Tibial nerve (tissue), 4 donors: ENCODE measurements at regions not wholly inside any gene's neighbourhood (a gene's known extent, or its start where the extent isn't known, plus 50 kb on each side); places are given as distances from the start of the nearest gene placed in this dataset.
A peak's percentile ranks its signal among the peaks of the same experiment; 100 is the strongest.

ENCODE experiments used
- DNase-seq, 2 donors: peaks; one replicate each; pipeline ENCODE4 v3.0.0-alpha.2; 2019; ENCODE audit warnings: low spot score in 2 of 2
- H3K27ac ChIP-seq, 4 donors: fragments of 200-600 bp; sonication (generic) in 3 of 4; one replicate each; pipeline ENCODE4 v1.5.1; 2017 to 2019; ENCODE audit warnings: mild to moderate bottlenecking in 1 of 4
- H3K27me3 ChIP-seq, 2 donors: fragments of 200-600 bp; sonication (generic) in 1 of 2; one replicate each; pipeline versions ENCODE4 v1.5.1 to v1.6.0; 2017 to 2019
- H3K36me3 ChIP-seq, 3 donors: fragments of 200-600 bp; sonication (generic); one replicate each; pipeline ENCODE4 v1.5.1; 2018 to 2019
- H3K4me1 ChIP-seq, 4 donors: fragments of 200-600 bp; sonication (generic) in 3 of 4; one replicate each; pipeline ENCODE4 v1.5.1; 2017 to 2019
- H3K4me3 ChIP-seq, 4 donors: fragments of 200-600 bp; sonication (generic) in 3 of 4; one replicate each; pipeline ENCODE4 v1.5.1; 2017 to 2019; ENCODE audit warnings: mild to moderate bottlenecking in 1 of 4, moderate library complexity in 1 of 4
- H3K9me3 ChIP-seq, 4 donors: fragments of 200-600 bp; sonication (generic) in 3 of 4; one replicate each; pipeline ENCODE4 v1.5.1; 2017 to 2019
- EP300 ChIP-seq, 2 donors: sonication (generic); formaldehyde crosslinking; IDR thresholded peaks; one replicate each; pipeline ENCODE4 v1.6.1; 2017; ENCODE audit warnings: antibody characterized with exemption in 2 of 2, mild to moderate bottlenecking in 1 of 2
- POLR2A ChIP-seq, 2 donors: fragments of 450-650 bp; IDR thresholded peaks; one replicate each; pipeline ENCODE4 v1.6.1; 2017; ENCODE audit warnings: antibody characterized with exemption in 2 of 2, mild to moderate bottlenecking in 2 of 2, moderate library complexity in 2 of 2
- WGBS, 2 donors: methylation state at CpG; one replicate each; pipeline ENCODE4 v1.1.5; 2018; 5-methylcytosine and 5-hydroxymethylcytosine counted together
- TF ChIP-seq, protein P1 (sequence below), 5 experiments: fragments of 200-600 bp in 3 of 5; fragments of 450-650 bp in 2 of 5; sonication (generic) in 3 of 5; IDR thresholded peaks; one replicate each; pipeline ENCODE4 v1.5.1; 2016 to 2019; ENCODE audit warnings: antibody characterized with exemption in 5 of 5, mild to moderate bottlenecking in 3 of 5, moderate library complexity in 2 of 5

DNA sequence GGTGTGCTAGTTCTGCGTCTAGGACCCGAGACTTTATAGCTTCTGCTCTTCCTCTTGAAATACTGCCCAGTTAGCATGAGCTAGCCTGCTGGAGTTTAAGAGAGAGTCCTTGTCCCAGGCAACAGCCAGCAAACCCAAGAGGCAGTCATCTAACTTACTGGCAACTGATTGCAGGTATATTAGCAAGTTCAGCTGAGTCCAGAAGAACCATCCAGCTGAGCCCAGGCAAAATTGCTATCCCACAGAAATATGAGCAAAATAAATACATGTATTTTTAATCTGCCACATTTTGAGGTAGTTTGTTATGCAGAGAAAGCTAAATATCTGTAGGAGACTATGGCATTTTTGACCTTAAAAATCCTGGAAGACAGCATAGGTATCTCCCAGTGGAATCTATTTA, 174.4 kb upstream of the CMC1 start:
- Histone ChIP-seq H3K27ac (no peak overlapping the region), H3K4me3 (no peak overlapping the region), H3K4me1 (no peaks in the 10 kb centered on the region), H3K36me3 (no peaks in the 10 kb centered on the region), H3K9me3 (peaks cover 0 to 22% (median 2%) of the 10 kb centered on the region in 4 donors), H3K27me3 (no peaks in the 10 kb centered on the region)
- no peak for DNase-seq
- TF ChIP-seq, protein P1, sequence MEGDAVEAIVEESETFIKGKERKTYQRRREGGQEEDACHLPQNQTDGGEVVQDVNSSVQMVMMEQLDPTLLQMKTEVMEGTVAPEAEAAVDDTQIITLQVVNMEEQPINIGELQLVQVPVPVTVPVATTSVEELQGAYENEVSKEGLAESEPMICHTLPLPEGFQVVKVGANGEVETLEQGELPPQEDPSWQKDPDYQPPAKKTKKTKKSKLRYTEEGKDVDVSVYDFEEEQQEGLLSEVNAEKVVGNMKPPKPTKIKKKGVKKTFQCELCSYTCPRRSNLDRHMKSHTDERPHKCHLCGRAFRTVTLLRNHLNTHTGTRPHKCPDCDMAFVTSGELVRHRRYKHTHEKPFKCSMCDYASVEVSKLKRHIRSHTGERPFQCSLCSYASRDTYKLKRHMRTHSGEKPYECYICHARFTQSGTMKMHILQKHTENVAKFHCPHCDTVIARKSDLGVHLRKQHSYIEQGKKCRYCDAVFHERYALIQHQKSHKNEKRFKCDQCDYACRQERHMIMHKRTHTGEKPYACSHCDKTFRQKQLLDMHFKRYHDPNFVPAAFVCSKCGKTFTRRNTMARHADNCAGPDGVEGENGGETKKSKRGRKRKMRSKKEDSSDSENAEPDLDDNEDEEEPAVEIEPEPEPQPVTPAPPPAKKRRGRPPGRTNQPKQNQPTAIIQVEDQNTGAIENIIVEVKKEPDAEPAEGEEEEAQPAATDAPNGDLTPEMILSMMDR (IDR thresholded peaks at IDR 0.05) = no peak
- TF ChIP-seq EP300 (IDR thresholded peaks at IDR 0.05) = no peak
- no peak for TF ChIP-seq POLR2A (IDR thresholded peaks at IDR 0.05)
- WGBS, 2 donors = 80 to 94% methylated on average over 2 of the region's 2 CpGs

DNA sequence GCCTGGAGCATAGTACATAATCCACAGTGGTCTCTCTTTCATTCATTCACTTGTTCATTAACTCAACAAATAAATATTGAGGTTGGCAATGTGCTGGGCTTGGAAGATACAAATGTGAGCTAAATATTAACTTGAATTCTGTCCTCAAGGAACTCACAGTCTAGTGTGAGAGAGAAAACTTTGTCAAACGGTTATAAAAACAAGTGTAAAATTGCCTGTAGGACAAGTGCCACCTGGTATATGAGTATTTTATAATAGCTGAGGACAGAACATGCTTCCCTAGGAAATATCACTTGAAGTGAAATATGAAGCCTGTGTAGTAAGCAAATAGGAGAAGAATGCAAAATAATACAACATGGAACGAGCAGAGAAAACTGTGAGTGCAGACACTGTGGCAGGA, 173.1 kb upstream of the CMC1 start:
- WGBS, 2 donors = 62 to 63% methylated on average over 2 of the region's 2 CpGs
- no peaks in the 10 kb centered on the region for H3K36me3 ChIP-seq
- H3K27ac ChIP-seq = no peak overlapping the region
- no peaks in the 10 kb centered on the region for H3K27me3 ChIP-seq
- H3K4me3 ChIP-seq = no peak overlapping the region
- TF ChIP-seq POLR2A (IDR thresholded peaks at IDR 0.05) (no peak), EP300 (IDR thresholded peaks at IDR 0.05) (no peak)
- TF ChIP-seq, protein P1 (IDR thresholded peaks at IDR 0.05) = no peak
- DNase-seq = no peak
- peaks cover 0 to 22% (median 2%) of the 10 kb centered on the region in 4 donors for H3K9me3 ChIP-seq
- no peaks in the 10 kb centered on the region for H3K4me1 ChIP-seq

DNA sequence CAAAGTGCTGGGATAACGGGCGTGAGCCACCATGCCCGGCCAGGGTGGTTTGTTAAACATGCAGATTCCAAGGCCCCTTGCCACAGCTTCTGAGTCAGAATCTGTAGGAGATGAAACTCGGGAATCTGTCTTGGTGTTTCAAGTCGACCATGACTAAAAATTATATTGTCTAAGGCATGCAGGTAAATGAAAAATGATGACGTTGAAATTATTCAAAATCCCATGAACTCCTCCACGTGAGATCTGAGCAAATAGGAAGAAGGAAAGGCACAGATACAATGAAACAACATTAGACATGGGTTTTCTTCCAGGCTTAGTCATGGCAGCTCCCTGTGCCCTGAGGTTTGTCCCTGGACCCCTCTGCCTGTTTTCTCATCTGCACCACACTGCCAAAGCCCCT, 172.0 kb upstream of the CMC1 start:
- Histone ChIP-seq H3K4me3 (no peak overlapping the region), H3K27ac (no peak overlapping the region), H3K4me1 (no peaks in the 10 kb centered on the region), H3K27me3 (no peaks in the 10 kb centered on the region), H3K36me3 (no peaks in the 10 kb centered on the region), H3K9me3 (peaks cover 0 to 22% (median 2%) of the 10 kb centered on the region in 4 donors)
- 85 to 93% methylated on average over 7 of the region's 7 CpGs for WGBS, 2 donors
- no peak for DNase-seq
- TF ChIP-seq, protein P1 (IDR thresholded peaks at IDR 0.05) = no peak
- no peak for TF ChIP-seq EP300 (IDR thresholded peaks at IDR 0.05)
- TF ChIP-seq POLR2A (IDR thresholded peaks at IDR 0.05) = no peak

- no peak for DNase-seq
- Histone ChIP-seq H3K36me3 (no peaks in the 10 kb centered on the region), H3K4me3 (no peak overlapping the region), H3K27ac (no peak overlapping the region), H3K9me3 (no peaks in the 10 kb centered on the region), H3K4me1 (no peaks in the 10 kb centered on the region), H3K27me3 (no peaks in the 10 kb centered on the region)
- TF ChIP-seq POLR2A (IDR thresholded peaks at IDR 0.05) (no peak), EP300 (IDR thresholded peaks at IDR 0.05) (no peak)
- TF ChIP-seq, protein P1 (IDR thresholded peaks at IDR 0.05) = no peak
- WGBS, 2 donors = 91 to 100% methylated on average over 1 of the region's 1 CpG
These were observed 165.2 kb upstream of the CMC1 start for GRCh38 chr3:28076246-28076645.

DNA sequence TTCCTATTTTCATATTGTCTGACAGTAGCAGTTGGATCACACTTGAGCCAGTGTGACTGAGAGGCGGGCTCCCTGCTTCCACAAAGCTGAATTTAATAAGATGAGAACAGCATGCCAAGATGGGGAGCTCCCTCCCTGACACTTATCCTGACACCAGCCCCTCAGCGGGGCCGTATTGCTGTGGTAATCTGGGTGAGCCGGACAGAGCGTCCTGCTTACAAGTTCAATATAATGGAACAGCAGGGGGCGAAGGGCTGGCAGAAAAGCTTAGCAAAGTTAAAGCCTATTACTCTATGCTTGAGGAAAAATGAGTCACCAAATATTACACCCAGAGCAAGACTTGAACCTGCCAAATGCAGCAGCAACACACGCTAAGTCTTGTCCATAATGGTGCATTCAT, 163.8 kb upstream of the CMC1 start:
- Histone ChIP-seq H3K36me3 (no peaks in the 10 kb centered on the region), H3K27me3 (no peaks in the 10 kb centered on the region), H3K9me3 (no peaks in the 10 kb centered on the region), H3K27ac (no peak overlapping the region), H3K4me3 (no peak overlapping the region), H3K4me1 (no peaks in the 10 kb centered on the region)
- no peak for TF ChIP-seq EP300 (IDR thresholded peaks at IDR 0.05)
- no peak for TF ChIP-seq POLR2A (IDR thresholded peaks at IDR 0.05)
- TF ChIP-seq, protein P1 (IDR thresholded peaks at IDR 0.05) = no peak
- DNase-seq = peak in 1 of 2 donors; percentile 20
- 42 to 44% methylated on average over 7 of the region's 7 CpGs for WGBS, 2 donors
